K562 (cell line): ENCODE measurements at regions not wholly inside any gene's neighbourhood (a gene's known extent, or its start where the extent isn't known, plus 50 kb on each side); places are given as distances from the start of the nearest gene placed in this dataset.

Source experiments
- ADNP ChIP-seq: fragments of 200-800 bp; sonication (Bioruptor generic); IDR thresholded peaks from 2 replicates; pipeline ENCODE4 v1.6.1; 2016; ENCODE audit warnings: missing genetic modification characterization, missing compliant biosample characterization
- GATA2 ChIP-seq: sonication (generic); formaldehyde crosslinking; IDR thresholded peaks from 2 replicates; pipeline ENCODE4 v1.4.0; 2020; ENCODE audit warnings: mild to moderate bottlenecking, missing genetic modification reagents
- IRF2 ChIP-seq: sonication (generic); formaldehyde crosslinking; IDR thresholded peaks from 2 replicates; pipeline ENCODE4 v1.8.1; 2022; ENCODE audit warnings: mild to moderate bottlenecking, missing genetic modification reagents
- NCOA2 ChIP-seq, 2 experiments: fragments of 450-650 bp; IDR thresholded peaks; 2 replicates each; pipeline ENCODE4 v1.6.1; 2018; ENCODE audit warnings: mild to moderate bottlenecking in 2 of 2, moderate library complexity in 1 of 2; ENCODE audit not compliant: partially characterized antibody in 2 of 2
- PHF20 ChIP-seq: fragments of 450-650 bp; IDR thresholded peaks from 2 replicates; pipeline ENCODE4 v1.6.1; 2018; ENCODE audit not compliant: partially characterized antibody
- PTRF ChIP-seq: fragments of 450-650 bp; IDR thresholded peaks from 2 replicates; pipeline ENCODE4 v1.6.1; 2016; ENCODE audit warnings: mild to moderate bottlenecking, missing genetic modification characterization, missing compliant biosample characterization

- no peak for TF ChIP-seq PHF20
- no peak for TF ChIP-seq IRF2
- no peak for TF ChIP-seq GATA2 (CRISPR knock-in tag)
- no peak for TF ChIP-seq ADNP
- no peak for TF ChIP-seq PTRF (tag)
- no peak for TF ChIP-seq NCOA2 (IDR thresholded peaks at IDR 0.05; ENCODE audit: partially characterized antibody in 2 of 2)
These were observed 115.9 kb upstream of the RBFOX1 start for GRCh38 chr16:7216719-7217118.
